A549 (cell line): ENCODE measurements at regions not wholly inside any gene's neighbourhood (a gene's known extent, or its start where the extent isn't known, plus 50 kb on each side); places are given as distances from the start of the nearest gene placed in this dataset.
A peak's percentile ranks its signal among the peaks of the same experiment; 100 is the strongest.

Experiments used
- ATAC-seq, 2 experiments: fragments of 200-7000 bp in 1 of 2; fragments of >200 bp in 1 of 2; cut with Nextera tagmentation in 1 of 2; cut with Tn5 transposase in 1 of 2; 3 replicates each; pipeline versions ENCODE4 v1.8.0 to v1.9.1; 2018 to 2020; ENCODE audit warnings: mild to moderate bottlenecking in 1 of 2, moderate library complexity in 1 of 2
- CTCF ChIA-PET: fragments of 300-600 bp; sonication (Branson Sonifier 250); formaldehyde crosslinking; extraction: SDS; loops from one replicate; lab custom pipeline; 2021; ENCODE audit warnings: antibody characterized with exemption, inconsistent platforms; lab: Yijun Ruan, JAX
- POLR2A ChIA-PET: fragments of 350-600 bp; formaldehyde crosslinking; extraction: SDS; loops from one replicate; lab custom pipeline; 2021; ENCODE audit warnings: antibody characterized with exemption, inconsistent platforms; lab: Yijun Ruan, JAX
- DNase-seq, 2 experiments: peaks; one replicate each; pipeline versions ENCODE4 v3.0.0 to v3.0.0-alpha.2; 2011 to 2016; ENCODE audit warnings: low read depth in 1 of 2, low spot score in 1 of 2
- FAIRE-seq: peaks from 2 replicates; lab custom pipeline; 2011; peaks lifted over from hg19 to GRCh38; lab: Jason Lieb, UNC
- H3K27ac ChIP-seq, 2 experiments: fragments of >200 bp; sonication (Bioruptor Twin); formaldehyde crosslinking; 3 replicates each; pipeline ENCODE4 v1.5.1; 2016 to 2017
- H3K4me1 ChIP-seq: fragments of >200 bp; sonication (Bioruptor Twin); formaldehyde crosslinking; 3 replicates; pipeline ENCODE4 v1.6.1; 2016
- H3K4me2 ChIP-seq: fragments of >200 bp; sonication (Bioruptor Twin); formaldehyde crosslinking; 3 replicates; pipeline ENCODE4 v1.6.1; 2016
- H3K4me3 ChIP-seq: fragments of >200 bp; sonication (Bioruptor Twin); formaldehyde crosslinking; 3 replicates; pipeline ENCODE4 v1.5.1; 2016
- H3K9me3 ChIP-seq: fragments of >200 bp; sonication (Bioruptor Twin); formaldehyde crosslinking; 3 replicates; pipeline ENCODE4 v1.6.1; 2016
- ATOH8 ChIP-seq: fragments of 250-450 bp; sonication (Bioruptor Pico); IDR thresholded peaks from 2 replicates; pipeline ENCODE4 v1.5.0; 2020; ENCODE audit warnings: low read depth, mild to moderate bottlenecking, moderate library complexity
- BHLHE40 ChIP-seq: IDR thresholded peaks from 2 replicates; pipeline ENCODE4 v1.6.1; 2012; ENCODE audit warnings: low read depth, low read length, inconsistent platforms
- CEBPB ChIP-seq, 2 experiments: fragments of >200 bp in 1 of 2; sonication (Bioruptor Twin) in 1 of 2; formaldehyde crosslinking in 1 of 2; IDR thresholded peaks; 2 replicates each; pipeline ENCODE4 v1.6.1; 2012 to 2016
- E2F6 ChIP-seq: IDR thresholded peaks from 2 replicates; pipeline ENCODE4 v1.6.1; 2012; ENCODE audit warnings: low read depth, borderline replicate concordance
- ESRRA ChIP-seq: fragments of 150-350 bp; IDR thresholded peaks from 2 replicates; pipeline ENCODE4 v1.6.1; 2014; ENCODE audit warnings: mild to moderate bottlenecking, low read length, borderline replicate concordance
- GATA3 ChIP-seq: IDR thresholded peaks from 2 replicates; pipeline ENCODE4 v1.6.1; 2012; ENCODE audit warnings: borderline replicate concordance
- HEYL ChIP-seq: fragments of 250-450 bp; sonication (Bioruptor Pico); IDR thresholded peaks from 2 replicates; pipeline ENCODE4 v1.8.0; 2021; ENCODE audit warnings: mild to moderate bottlenecking, moderate library complexity
- JUN ChIP-seq, 2 experiments: fragments of >200 bp; sonication (Bioruptor Twin); formaldehyde crosslinking; IDR thresholded peaks; 2 replicates in 1 of 2; 3 replicates in 1 of 2; pipeline ENCODE4 v1.6.1; 2016 to 2017
- KDM1A ChIP-seq: fragments of 200-600 bp; sonication (generic); IDR thresholded peaks from 2 replicates; pipeline ENCODE4 v1.6.1; 2016; ENCODE audit warnings: low read depth, mild to moderate bottlenecking
- MAFK ChIP-seq: fragments of 450-650 bp; IDR thresholded peaks from 2 replicates; pipeline ENCODE4 v1.6.1; 2014; ENCODE audit not compliant: partially characterized antibody
- NFE2L2 ChIP-seq: fragments of 150-350 bp; conservative IDR thresholded peaks from 2 replicates; pipeline ENCODE4 v1.6.1; 2014; ENCODE audit warnings: low read length
- POLR2A ChIP-seq: IDR thresholded peaks from 2 replicates; pipeline ENCODE4 v1.6.1; 2012; ENCODE audit warnings: mild to moderate bottlenecking, low read length
- REST ChIP-seq: fragments of 200-600 bp; sonication (generic); IDR thresholded peaks from 2 replicates; pipeline ENCODE4 v1.6.1; 2016; ENCODE audit warnings: antibody characterized with exemption, mild to moderate bottlenecking, moderate library complexity
- SMC3 ChIP-seq: fragments of >200 bp; sonication (Bioruptor Twin); formaldehyde crosslinking; IDR thresholded peaks from 3 replicates; pipeline ENCODE4 v1.6.1; 2018; ENCODE audit warnings: inconsistent platforms
- SREBF2 ChIP-seq: fragments of 450-650 bp; IDR thresholded peaks from 2 replicates; pipeline ENCODE4 v1.6.1; 2014; ENCODE audit warnings: mild to moderate bottlenecking, moderate library complexity
- ZSCAN20 ChIP-seq: fragments of 250-450 bp; sonication (Bioruptor Pico); IDR thresholded peaks from 2 replicates; pipeline ENCODE4 v1.8.0; 2022; ENCODE audit warnings: mild to moderate bottlenecking, moderate library complexity
- WGBS: methylation state at CpG from one replicate; pipeline ENCODE4 v1.1.6; 2017; ENCODE audit errors: missing lambda C conversion rate; 5-methylcytosine and 5-hydroxymethylcytosine counted together

GRCh38 chr4:116839826-116840225 is 245.6 kb downstream of the TRAM1L1 start:
- Histone ChIP-seq H3K27ac (no peak overlapping the region), H3K4me3 (no peak overlapping the region), H3K4me1 (no peaks in the 10 kb centered on the region), H3K9me3 (no peaks in the 10 kb centered on the region), H3K4me2 (no peak overlapping the region)
- no peak for FAIRE-seq
- 9% methylated on average over 5 of the region's 5 CpGs for WGBS
- CTCF ChIA-PET = no interaction called here
- no peak for DNase-seq
- no peak for TF ChIP-seq GATA3
- TF ChIP-seq E2F6 = no peak
- no peak for TF ChIP-seq POLR2A
- no peak for TF ChIP-seq SMC3
- no peak for ATAC-seq
- POLR2A ChIA-PET = no interaction called here

- H3K27ac ChIP-seq = no peak overlapping the region
- H3K4me3 ChIP-seq = no peak overlapping the region
- H3K4me1 ChIP-seq = no peaks in the 10 kb centered on the region
- ChIA-PET CTCF (no interaction called here), POLR2A (no interaction called here)
- no peak for TF ChIP-seq NFE2L2
- no peak for TF ChIP-seq CEBPB (IDR thresholded peaks at IDR 0.05)
- no peak overlapping the region for H3K4me2 ChIP-seq
- FAIRE-seq (no peak), ATAC-seq (no peak), DNase-seq (no peak)
- 44% methylated on average over 4 of the region's 4 CpGs for WGBS
- H3K9me3 ChIP-seq = no peaks in the 10 kb centered on the region
Observed at GRCh38 chr4:116838609-116839008, 246.8 kb downstream of the TRAM1L1 start.

GRCh38 chr4:116829187-116829586 is 256.2 kb downstream of the TRAM1L1 start:
- no peak for TF ChIP-seq ATOH8 (CRISPR knock-in tag)
- TF ChIP-seq REST = no peak
- no peak for TF ChIP-seq BHLHE40
- TF ChIP-seq ESRRA = no peak
- no peak for TF ChIP-seq HEYL (CRISPR knock-in tag)
- Histone ChIP-seq H3K4me1 (no peaks in the 10 kb centered on the region), H3K4me3 (no peak overlapping the region), H3K9me3 (no peaks in the 10 kb centered on the region), H3K4me2 (no peak overlapping the region), H3K27ac (no peak overlapping the region)
- DNase-seq (peak; percentile 0 to 19), ATAC-seq (peak in 1 of 2 experiments; percentile 55; a peak in 3 of 6 replicates), FAIRE-seq (no peak)
- 6% methylated on average over 4 of the region's 5 CpGs for WGBS
- ChIA-PET POLR2A (no interaction called here), CTCF (no interaction called here)

- H3K27ac ChIP-seq = no peak overlapping the region
- no peaks in the 10 kb centered on the region for H3K4me1 ChIP-seq
- CTCF ChIA-PET = no interaction called here
- 16% methylated on average over 2 of the region's 2 CpGs for WGBS
- no peaks in the 10 kb centered on the region for H3K9me3 ChIP-seq
- TF ChIP-seq JUN (IDR thresholded peaks at IDR 0.05) = no peak
- peak; percentile 67 for TF ChIP-seq NFE2L2
- TF ChIP-seq SREBF2 = no peak
- TF ChIP-seq MAFK = peak; percentile 66
- no peak for TF ChIP-seq ATOH8 (CRISPR knock-in tag)
- TF ChIP-seq KDM1A = no peak
- TF ChIP-seq GATA3 = no peak
- no peak for TF ChIP-seq HEYL (CRISPR knock-in tag)
- TF ChIP-seq ZSCAN20 (CRISPR knock-in tag) = no peak
- TF ChIP-seq, all 56 proteins: peak for 2
- ATAC-seq (no peak), FAIRE-seq (no peak), DNase-seq (no peak)
- POLR2A ChIA-PET = no interaction called here
- H3K4me2 ChIP-seq = no peak overlapping the region
- H3K4me3 ChIP-seq = no peak overlapping the region
Observed at GRCh38 chr4:116824172-116824571, 261.2 kb downstream of the TRAM1L1 start.
